Kasumi-1 (cell line): ENCODE measurements at regions not wholly inside any gene's neighbourhood (a gene's known extent, or its start where the extent isn't known, plus 50 kb on each side); places are given as distances from the start of the nearest gene placed in this dataset.
"Not testable (repeated sequence)": the region's sequence is repeated elsewhere in the genome, so short reads cannot be mapped to it uniquely, and the experiment has no call there.

Experiments used
- DNase-seq, 2 experiments: peaks; one replicate each; lab custom pipeline; 2025; lab: John Stamatoyannopoulos, UW

DNA sequence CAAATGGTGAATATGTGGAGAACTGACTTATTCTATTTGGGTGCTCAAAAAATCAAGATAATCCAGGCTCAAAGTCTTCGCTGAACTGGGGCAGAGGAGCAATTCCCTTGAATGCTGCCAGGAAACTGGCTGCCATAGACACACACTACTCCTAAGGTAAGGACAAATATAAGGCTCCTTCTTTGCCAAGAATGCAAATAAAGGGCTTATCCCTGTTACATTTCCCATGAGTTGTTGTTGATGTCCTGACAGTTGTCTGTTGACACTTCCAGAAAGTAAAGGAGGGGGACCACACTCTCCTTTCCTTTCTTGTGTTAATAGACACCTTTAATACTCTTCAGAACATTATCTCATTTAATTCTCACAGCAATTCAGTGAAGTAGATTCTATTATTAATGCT is 212.2 kb upstream of the PTBP2 start:
- DNase-seq: no peak

DNA sequence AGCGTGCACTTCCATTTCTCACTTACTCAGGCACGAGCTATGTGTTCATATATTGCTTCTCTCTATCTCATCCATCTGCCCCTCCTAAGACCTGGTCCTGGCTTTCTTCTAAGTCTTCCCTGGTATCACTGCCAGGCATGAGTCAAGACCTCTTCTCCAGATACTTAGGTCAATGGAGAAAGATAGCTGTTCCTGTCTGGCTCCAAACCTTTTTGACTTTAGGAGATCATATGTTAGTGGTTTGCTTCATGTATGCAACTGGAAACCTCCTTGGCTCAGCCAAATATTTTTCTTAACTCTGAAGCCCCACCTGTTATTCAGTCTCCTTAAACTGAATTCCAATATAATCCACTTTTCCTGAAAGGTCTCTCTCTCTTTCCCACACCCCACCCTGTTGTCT is 211.6 kb upstream of the PTBP2 start:
- DNase-seq: no peak

DNA sequence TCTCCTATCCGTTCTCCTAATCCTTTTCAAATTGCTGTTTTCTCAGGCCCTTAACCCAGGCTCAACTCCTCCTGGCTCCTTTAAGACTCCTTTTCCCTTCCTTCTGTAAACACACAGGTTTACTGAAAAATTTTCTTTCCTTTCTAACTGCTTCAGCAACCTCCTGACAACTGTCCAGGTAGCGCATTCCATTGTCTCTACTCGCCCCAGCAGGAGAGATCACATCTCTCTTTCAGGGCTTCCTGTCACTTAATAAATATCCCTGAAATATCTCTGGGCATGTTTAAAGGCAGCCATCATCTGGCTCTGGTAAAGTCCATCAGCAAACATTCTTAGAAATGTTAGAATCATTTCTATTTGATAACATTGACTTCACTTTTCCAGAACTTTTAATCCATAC is 211.2 kb upstream of the PTBP2 start:
- DNase-seq: no peak

GRCh38 chr1:96510911-96511310 is 210.7 kb upstream of the PTBP2 start:
- no peak for DNase-seq

- DNase-seq: no peak
Measured at GRCh38 chr1:96513136-96513535, 208.4 kb upstream of the PTBP2 start.

- no peak for DNase-seq
Measured at GRCh38 chr1:96515430-96515829, 206.2 kb upstream of the PTBP2 start.

DNA sequence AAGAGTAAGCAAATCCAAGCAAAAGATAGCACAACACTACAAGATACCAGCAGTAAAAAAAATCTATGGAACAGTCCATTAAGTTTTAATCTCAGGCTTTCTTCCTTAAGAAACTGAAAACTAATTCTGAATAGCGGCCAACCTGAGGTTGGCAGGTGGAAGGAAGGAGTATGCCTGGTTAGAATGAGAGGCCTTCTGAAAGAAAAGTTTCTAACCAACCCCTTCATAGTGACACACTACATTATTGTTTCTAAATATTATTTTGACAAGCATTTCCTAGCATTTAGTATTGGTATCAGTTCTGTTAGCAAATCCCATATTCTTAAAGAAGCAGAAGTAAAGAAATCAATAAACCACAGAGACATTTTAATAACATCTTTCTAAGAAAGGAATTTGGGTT is 205.7 kb upstream of the PTBP2 start:
- no peak for DNase-seq

- no peak for DNase-seq
Measured at GRCh38 chr1:96519851-96520578, 201.6 kb upstream of the PTBP2 start.

DNA sequence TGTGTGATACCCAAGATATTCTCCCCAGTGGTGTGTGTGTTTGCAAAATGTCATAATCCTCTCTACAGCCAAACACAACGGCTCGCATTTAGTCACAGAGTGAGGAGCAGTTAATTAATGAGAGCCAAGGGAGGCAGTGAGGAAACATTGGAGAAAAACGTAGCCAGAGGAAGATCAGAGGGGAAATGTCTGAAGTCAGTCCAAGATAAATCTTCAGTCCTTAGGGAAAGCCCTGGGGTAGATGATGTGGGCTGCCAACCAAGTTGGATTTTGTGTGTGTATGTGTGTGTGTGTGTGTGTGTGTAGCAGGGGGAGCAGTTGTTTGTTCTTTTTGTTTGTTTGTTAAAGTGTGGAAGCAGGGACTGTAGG is 201.0 kb upstream of the PTBP2 start:
- no peak for DNase-seq

DNA sequence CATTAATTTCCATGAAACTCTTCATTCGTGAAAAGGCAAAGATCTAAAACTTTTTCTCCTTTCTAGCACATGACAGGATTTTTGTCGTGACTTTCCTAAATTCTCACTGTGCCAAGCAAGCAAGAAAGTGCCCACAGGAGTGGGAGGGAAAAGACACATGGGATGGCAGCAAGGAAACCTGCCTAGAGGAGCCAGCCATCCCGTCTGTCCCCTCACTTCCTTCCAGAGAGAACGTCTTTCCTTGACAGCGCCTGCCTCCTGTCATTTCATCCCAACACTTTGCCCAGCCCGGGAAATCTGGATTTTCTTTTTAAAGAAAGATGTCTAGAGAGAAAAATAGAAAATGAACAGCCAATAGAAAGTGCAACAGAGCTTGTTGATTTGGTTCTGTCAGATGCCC is 200.6 kb upstream of the PTBP2 start:
- no peak for DNase-seq

DNA sequence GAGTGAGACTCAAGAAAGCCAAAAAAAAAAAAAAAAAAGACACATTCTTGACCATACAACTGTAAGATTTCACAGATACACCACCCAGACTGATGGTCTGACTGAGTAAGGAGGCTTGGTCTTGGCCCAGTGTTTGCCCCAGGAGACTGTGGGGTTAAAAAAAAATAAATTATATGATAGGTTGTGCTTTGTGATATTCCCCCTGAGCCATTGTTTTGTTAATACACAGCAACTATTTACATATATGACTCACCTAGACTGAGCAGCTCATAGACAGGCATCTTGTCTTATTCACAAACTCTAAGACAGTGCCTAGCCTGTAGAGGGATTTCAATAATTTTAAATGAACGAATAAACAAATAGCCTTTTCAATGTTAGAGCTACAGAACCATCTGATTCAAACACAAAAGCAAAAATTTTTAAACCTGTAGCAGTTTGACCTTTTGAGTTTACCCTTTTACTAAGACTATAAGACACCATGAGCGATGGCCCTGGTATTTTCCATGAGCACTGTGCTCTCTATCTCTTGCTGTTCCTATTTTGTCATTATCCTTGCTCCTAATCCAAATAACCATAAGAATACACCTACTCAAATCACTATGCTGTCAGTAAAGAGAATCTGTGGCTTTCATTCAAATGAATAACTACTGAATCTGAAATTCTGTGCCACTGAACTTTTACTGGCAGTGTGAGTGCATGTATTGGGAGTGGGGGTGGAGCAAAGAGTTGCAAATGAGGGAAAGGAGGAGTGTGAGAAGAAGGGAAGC is 199.4 kb upstream of the PTBP2 start:
- DNase-seq: no peak

DNA sequence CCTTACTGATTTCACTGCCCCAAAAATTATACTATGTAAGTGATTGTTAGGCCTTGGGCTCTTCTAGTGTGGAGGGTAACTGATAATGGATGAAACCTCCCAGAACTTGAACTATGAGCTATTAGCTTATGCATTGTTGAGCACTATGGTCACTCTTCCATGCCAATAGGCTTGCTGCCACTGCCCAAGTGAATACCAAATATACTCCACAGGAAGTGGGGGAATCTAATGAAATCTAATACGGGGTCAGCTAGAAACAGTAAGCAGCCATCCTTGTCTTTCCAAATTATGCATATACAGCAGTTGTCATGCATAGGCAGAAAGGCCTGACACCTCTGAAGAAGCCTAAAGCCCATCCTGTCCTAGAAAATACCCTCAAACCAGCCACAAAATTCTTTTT is 198.7 kb upstream of the PTBP2 start:
- no peak for DNase-seq

DNA sequence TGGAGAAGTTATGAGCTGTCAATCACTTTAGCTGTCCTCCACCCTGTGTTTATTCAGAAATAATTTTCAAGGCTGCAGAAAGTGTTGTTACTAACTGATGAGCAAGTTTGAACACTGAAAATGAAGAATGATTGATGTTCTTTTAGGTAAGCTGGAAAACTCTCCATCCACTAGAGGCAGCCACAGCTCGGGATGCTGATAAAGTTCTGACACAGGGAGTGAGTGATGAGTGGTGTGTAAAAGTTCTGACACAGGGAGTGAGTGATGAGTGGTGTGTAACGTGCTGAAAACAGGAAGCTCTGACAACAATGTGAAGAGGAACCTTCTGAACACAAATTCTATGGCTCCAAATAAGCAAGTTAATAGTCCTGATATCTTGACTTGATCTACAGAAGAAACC is 197.5 kb upstream of the PTBP2 start:
- peak; percentile 41 to 57 for DNase-seq

- no peak for DNase-seq
Measured at GRCh38 chr1:96525657-96526557, 195.7 kb upstream of the PTBP2 start.

GRCh38 chr1:96528672-96529071 is 192.9 kb upstream of the PTBP2 start:
- DNase-seq: not testable (repeated sequence)

GRCh38 chr1:96533820-96534219 is 187.8 kb upstream of the PTBP2 start:
- no peak for DNase-seq

DNA sequence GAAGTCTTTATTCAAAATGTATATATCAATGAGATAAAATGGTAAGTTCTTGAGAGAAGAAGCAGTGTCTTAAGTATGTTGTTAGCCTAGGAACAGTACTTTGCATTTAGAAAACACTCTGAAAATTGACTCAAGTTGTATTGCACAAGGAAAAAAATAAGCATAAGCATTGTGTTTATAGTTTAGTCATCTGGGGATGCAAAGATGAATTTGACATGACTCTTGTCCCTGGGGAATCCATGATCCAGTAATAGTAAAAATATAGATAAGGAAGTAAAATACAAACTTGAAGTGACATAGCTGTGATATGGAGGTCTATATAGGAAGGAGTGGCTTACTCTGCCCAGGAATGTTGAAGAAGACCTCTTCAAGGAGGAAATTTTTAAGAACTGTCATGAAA is 185.0 kb upstream of the PTBP2 start:
- no peak for DNase-seq

- no peak for DNase-seq
Measured at GRCh38 chr1:96538111-96538641, 183.4 kb upstream of the PTBP2 start.

DNA sequence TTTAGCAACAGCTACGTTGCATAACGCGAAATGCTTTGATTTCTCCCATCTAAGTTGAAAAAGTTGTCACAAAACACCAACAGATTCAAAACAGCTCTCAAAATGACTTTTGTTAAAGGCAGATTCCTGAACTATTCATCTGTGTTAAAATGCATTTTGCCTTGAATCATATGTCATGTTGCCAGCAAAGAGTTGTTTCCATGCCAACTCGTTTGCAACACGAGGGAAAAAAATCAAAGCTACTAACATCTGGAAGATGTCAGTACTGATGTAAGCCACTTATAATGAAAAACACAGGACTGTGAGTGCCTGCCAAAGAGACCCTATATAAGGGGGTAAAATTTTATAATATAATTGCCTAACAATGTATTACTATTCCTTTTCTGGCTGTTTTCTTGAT is 182.7 kb upstream of the PTBP2 start:
- DNase-seq: no peak

GRCh38 chr1:96541491-96541890 is 180.1 kb upstream of the PTBP2 start:
- DNase-seq: no peak

DNA sequence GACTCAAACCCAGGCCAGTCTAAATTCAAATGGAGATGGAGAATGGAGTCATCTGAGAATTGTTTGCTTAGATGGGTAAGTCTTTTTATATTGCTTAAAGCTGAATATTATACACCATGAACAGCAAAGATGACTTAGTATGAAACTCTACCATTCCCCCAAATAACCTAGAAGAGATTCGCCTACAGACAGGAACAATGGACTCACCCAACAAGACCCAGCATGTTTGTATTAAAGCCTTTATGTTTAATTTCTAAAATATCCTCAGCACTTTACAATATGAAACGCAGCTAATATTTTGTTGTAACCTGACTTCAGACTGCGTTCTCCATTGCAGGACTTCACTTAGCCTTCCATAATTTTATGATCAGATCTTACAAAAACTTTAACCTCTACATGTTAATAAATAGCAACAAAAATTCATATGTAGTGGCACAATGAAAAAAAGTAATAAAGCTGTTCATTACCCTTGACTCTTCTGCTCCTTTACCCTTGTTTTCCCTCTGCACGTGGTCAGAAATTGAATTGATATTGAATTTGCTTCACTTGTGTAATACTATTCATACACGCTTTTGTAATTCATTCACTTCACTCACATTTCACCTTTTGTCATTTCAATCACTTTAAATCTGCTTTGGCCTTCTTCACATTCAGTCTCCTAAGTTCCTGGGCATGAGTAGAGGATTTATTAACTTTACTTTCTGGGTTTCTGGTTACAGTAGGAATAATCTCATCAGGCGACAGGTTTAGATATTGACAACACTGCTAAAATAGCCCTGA is 177.3 kb upstream of the PTBP2 start:
- DNase-seq: no peak

DNA sequence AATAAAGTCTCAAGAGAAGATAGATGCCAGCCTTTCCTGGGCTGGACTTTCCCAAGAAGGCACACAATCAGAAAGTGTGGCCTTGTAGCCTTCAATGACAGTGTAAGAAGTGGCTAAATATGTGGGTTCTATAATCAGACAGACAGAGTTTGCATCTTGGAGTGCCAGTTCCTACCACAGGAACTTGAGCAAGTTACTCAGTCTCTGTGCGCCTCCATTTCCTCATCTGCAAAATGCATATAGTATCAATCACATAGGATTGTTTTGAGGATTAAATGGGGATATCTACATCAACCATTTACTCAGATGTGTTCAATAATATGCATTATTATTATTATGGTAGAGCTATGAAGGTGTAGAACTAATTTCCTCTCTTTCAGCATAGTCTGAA is 176.8 kb upstream of the PTBP2 start:
- DNase-seq: peak; percentile 33 to 48
